ENCODE measurements at regions not wholly inside any gene's neighbourhood (a gene's known extent, or its start where the extent isn't known, plus 50 kb on each side); places are given as distances from the start of the nearest gene placed in this dataset.
A peak's percentile ranks its signal among the peaks of the same experiment; 100 is the strongest.
"Not testable (repeated sequence)": the region's sequence is repeated elsewhere in the genome, so short reads cannot be mapped to it uniquely, and the experiment has no call there.

GRCh38 chr7:32223721-32224120, 153.5 kb upstream of the PDE1C start:
- DNase-seq: no peak

GRCh38 chr7:32223071-32223650, 153.0 kb upstream of the PDE1C start:
- DNase-seq: no peak

- no peak for DNase-seq
Measured at GRCh38 chr7:32222251-32222900, 152.2 kb upstream of the PDE1C start.

- no peak for DNase-seq
Measured at GRCh38 chr7:32221736-32222135, 151.5 kb upstream of the PDE1C start.

- no peak for DNase-seq
Measured at GRCh38 chr7:32221056-32221455, 150.8 kb upstream of the PDE1C start.

GRCh38 chr7:32219831-32220230, 149.6 kb upstream of the PDE1C start:
- not testable (repeated sequence) for DNase-seq

- no peak for DNase-seq
Measured at GRCh38 chr7:32219416-32219815, 149.2 kb upstream of the PDE1C start.

GRCh38 chr7:32218741-32219288, 148.6 kb upstream of the PDE1C start:
- DNase-seq: no peak

GRCh38 chr7:32218154-32218467, 147.9 kb upstream of the PDE1C start:
- no peak for DNase-seq

- DNase-seq: no peak
Measured at GRCh38 chr7:32217341-32218153, 147.3 kb upstream of the PDE1C start.

GRCh38 chr7:32216759-32217158, 146.6 kb upstream of the PDE1C start:
- DNase-seq: no peak

- no peak for DNase-seq
Measured at GRCh38 chr7:32215697-32216096, 145.5 kb upstream of the PDE1C start.

GRCh38 chr7:32214913-32215312, 144.7 kb upstream of the PDE1C start:
- no peak for DNase-seq

GRCh38 chr7:32212321-32212720, 142.1 kb upstream of the PDE1C start:
- DNase-seq: no peak

- DNase-seq: no peak
Measured at GRCh38 chr7:32206987-32207386, 136.8 kb upstream of the PDE1C start.

GRCh38 chr7:32206488-32206887, 136.3 kb upstream of the PDE1C start:
- no peak for DNase-seq

GRCh38 chr7:32205298-32205824, 135.2 kb upstream of the PDE1C start:
- DNase-seq: not testable (repeated sequence)

- peak; percentile 56 for DNase-seq
Measured at GRCh38 chr7:32204361-32205018, 134.3 kb upstream of the PDE1C start.

GRCh38 chr7:32200646-32201045, 130.4 kb upstream of the PDE1C start:
- DNase-seq: no peak

- no peak for DNase-seq
Measured at GRCh38 chr7:32194537-32194936, 124.3 kb upstream of the PDE1C start.

GRCh38 chr7:32191305-32191704, 121.1 kb upstream of the PDE1C start:
- no peak for DNase-seq

GRCh38 chr7:32179567-32179966, 109.4 kb upstream of the PDE1C start:
- no peak for DNase-seq

Data from muscle of arm (tissue), 1 donor.